Mesenchymal stem cell (in vitro differentiated cells and primary cell): ENCODE measurements at regions not wholly inside any gene's neighbourhood (a gene's known extent, or its start where the extent isn't known, plus 50 kb on each side); places are given as distances from the start of the nearest gene placed in this dataset.

Source experiments
- DNase-seq: peaks from one replicate; pipeline ENCODE4 v3.0.0-alpha.2; 2013
- H2AFZ ChIP-seq: one replicate; pipeline ENCODE4 v1.6.1; 2013; ENCODE audit warnings: low read depth, mild to moderate bottlenecking, control low read depth, inconsistent platforms, low read length, moderate library complexity
- H2AK5ac ChIP-seq: 2 replicates; pipeline ENCODE4 v1.6.1; 2013; ENCODE audit warnings: low read length, moderate library complexity, mild to moderate bottlenecking, inconsistent platforms; ENCODE audit not compliant: severe bottlenecking
- H2BK120ac ChIP-seq: one replicate; pipeline ENCODE4 v1.6.1; 2013; ENCODE audit warnings: low read depth, mild to moderate bottlenecking, inconsistent platforms, low read length, moderate library complexity
- H2BK12ac ChIP-seq, 2 experiments: one replicate each; pipeline ENCODE4 v1.6.1; 2013; ENCODE audit warnings: inconsistent platforms in 2 of 2, low read length in 2 of 2, mild to moderate bottlenecking in 2 of 2, moderate library complexity in 2 of 2, control low read depth in 1 of 2
- H2BK15ac ChIP-seq: one replicate; pipeline ENCODE4 v1.6.1; 2013; ENCODE audit warnings: mild to moderate bottlenecking, low read depth, inconsistent platforms; ENCODE audit not compliant: poor library complexity, severe bottlenecking
- H2BK5ac ChIP-seq: 2 replicates; pipeline ENCODE4 v1.6.1; 2013; ENCODE audit warnings: low read depth, mild to moderate bottlenecking, low read length, control low read depth, inconsistent platforms; ENCODE audit not compliant: poor library complexity, severe bottlenecking
- H3K14ac ChIP-seq, 2 experiments: one replicate each; pipeline ENCODE4 v1.6.1; 2013; ENCODE audit warnings: inconsistent platforms in 2 of 2, low read length in 2 of 2, control low read depth in 1 of 2, mild to moderate bottlenecking in 1 of 2, moderate library complexity in 1 of 2
- H3K18ac ChIP-seq, 2 experiments: one replicate each; pipeline ENCODE4 v1.6.1; 2013; ENCODE audit warnings: inconsistent platforms in 2 of 2, low read length in 2 of 2, control low read depth in 1 of 2, low read depth in 1 of 2, mild to moderate bottlenecking in 1 of 2
- H3K23ac ChIP-seq, 2 experiments: one replicate each; pipeline ENCODE4 v1.6.1; 2013; ENCODE audit warnings: inconsistent platforms in 2 of 2, low read length in 2 of 2, mild to moderate bottlenecking in 2 of 2, moderate library complexity in 2 of 2, control low read depth in 1 of 2
- H3K27ac ChIP-seq: 2 replicates; pipeline ENCODE4 v1.5.1; 2013; ENCODE audit warnings: mild to moderate bottlenecking, moderate library complexity, low read length, control low read depth, inconsistent platforms; ENCODE audit not compliant: poor library complexity, severe bottlenecking
- H3K27me3 ChIP-seq, 2 experiments: 2 replicates each; pipeline versions ENCODE4 v1.6.1 to v1.7.0; 2013; ENCODE audit warnings: low read length in 2 of 2, mild to moderate bottlenecking in 2 of 2, moderate library complexity in 2 of 2, control low read depth in 1 of 2, inconsistent platforms in 1 of 2; ENCODE audit not compliant: control insufficient read depth in 1 of 2, insufficient read depth in 1 of 2
- H3K36me3 ChIP-seq, 2 experiments: 2 replicates each; pipeline versions ENCODE4 v1.6.1 to v1.7.0; 2013; ENCODE audit warnings: low read length in 2 of 2, control low read depth in 1 of 2, inconsistent platforms in 1 of 2, low read depth in 1 of 2, mild to moderate bottlenecking in 1 of 2; ENCODE audit not compliant: insufficient read depth in 2 of 2, control insufficient read depth in 1 of 2
- H3K4ac ChIP-seq, 2 experiments: one replicate each; pipeline ENCODE4 v1.6.1; 2013; ENCODE audit warnings: inconsistent platforms in 2 of 2, low read length in 2 of 2, mild to moderate bottlenecking in 2 of 2, moderate library complexity in 2 of 2, control low read depth in 1 of 2, low read depth in 1 of 2
- H3K4me1 ChIP-seq: 2 replicates; pipeline ENCODE4 v1.6.1; 2013; ENCODE audit warnings: low read depth, low read length, control low read depth; ENCODE audit not compliant: control insufficient read depth, insufficient read depth
- H3K4me2 ChIP-seq: 2 replicates; pipeline ENCODE4 v1.6.1; 2013; ENCODE audit warnings: low read length, mild to moderate bottlenecking, inconsistent platforms; ENCODE audit not compliant: poor library complexity, severe bottlenecking
- H3K4me3 ChIP-seq, 2 experiments: 2 replicates each; pipeline versions ENCODE4 v1.5.1 to v1.7.0; 2013; ENCODE audit warnings: low read length in 2 of 2, mild to moderate bottlenecking in 2 of 2, control low read depth in 1 of 2, low read depth in 1 of 2; ENCODE audit not compliant: insufficient read depth in 1 of 2
- H3K79me1 ChIP-seq: replicated peaks from 2 replicates; pipeline ENCODE4 v1.6.1; 2013; ENCODE audit warnings: mild to moderate bottlenecking, control low read depth, low read length, inconsistent platforms; ENCODE audit not compliant: poor library complexity, severe bottlenecking
- H3K9ac ChIP-seq: 2 replicates; pipeline ENCODE4 v1.7.0; 2013; ENCODE audit warnings: mild to moderate bottlenecking, low read length, moderate library complexity
- H3K9me3 ChIP-seq: 2 replicates; pipeline ENCODE4 v1.7.0; 2013; ENCODE audit warnings: mild to moderate bottlenecking, low read length; ENCODE audit not compliant: control insufficient read depth
- H4K8ac ChIP-seq: one replicate; pipeline ENCODE4 v1.6.1; 2013; ENCODE audit warnings: inconsistent platforms, mild to moderate bottlenecking, low read length, moderate library complexity
- H4K91ac ChIP-seq: one replicate; pipeline ENCODE4 v1.6.1; 2013; ENCODE audit warnings: mild to moderate bottlenecking, low read length, inconsistent platforms
- WGBS: methylation state at CpG from one replicate; pipeline ENCODE4 v1.1.7; 2013; ENCODE audit warnings: mixed read lengths; 5-methylcytosine and 5-hydroxymethylcytosine counted together

DNA sequence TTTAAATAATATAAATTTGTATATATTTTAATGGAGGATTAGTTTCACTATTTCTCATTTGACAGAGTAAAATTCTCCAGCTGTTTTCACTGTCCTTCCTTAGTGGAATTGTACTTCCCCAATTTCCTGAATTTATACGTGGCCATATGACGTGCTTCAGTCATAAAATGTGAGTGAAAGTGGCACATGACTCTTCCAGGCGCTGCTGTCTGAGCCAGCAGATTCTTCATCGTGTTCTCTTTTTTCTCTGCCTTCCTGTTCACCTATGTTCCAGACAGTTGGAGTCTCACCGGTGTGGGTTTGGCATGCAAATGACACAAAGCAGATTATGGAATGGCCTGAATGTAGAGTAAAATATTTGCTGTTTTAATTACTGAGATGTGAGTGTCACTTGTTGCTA, 684.1 kb downstream of the SEMA5A start:
- H2BK5ac ChIP-seq = no peak overlapping the region
- no peak overlapping the region for H3K4me3 ChIP-seq
- no peaks in the 10 kb centered on the region for H3K9me3 ChIP-seq
- no peaks in the 10 kb centered on the region for H3K36me3 ChIP-seq
- H2AFZ ChIP-seq = peak overlapping the region; percentile 11
- H3K4ac ChIP-seq = no peak overlapping the region
- H2BK12ac ChIP-seq = no peak overlapping the region
- H2AK5ac ChIP-seq = no peak overlapping the region
- 77% methylated on average over 5 of the region's 5 CpGs for WGBS
- H3K79me1 ChIP-seq = no peaks in the 10 kb centered on the region
- no peak overlapping the region for H2BK120ac ChIP-seq
- no peak overlapping the region for H3K27ac ChIP-seq
- H4K91ac ChIP-seq = no peak overlapping the region
- H3K23ac ChIP-seq = no peak overlapping the region
- H3K4me1 ChIP-seq = no peaks in the 10 kb centered on the region
- H2BK15ac ChIP-seq = no peak overlapping the region
- H4K8ac ChIP-seq = no peak overlapping the region
- H3K27me3 ChIP-seq = no peaks in the 10 kb centered on the region
- DNase-seq = peak; percentile 5
- H3K18ac ChIP-seq = no peak overlapping the region
- no peak overlapping the region for H3K14ac ChIP-seq
- no peak overlapping the region for H3K9ac ChIP-seq
- no peak overlapping the region for H3K4me2 ChIP-seq

DNA sequence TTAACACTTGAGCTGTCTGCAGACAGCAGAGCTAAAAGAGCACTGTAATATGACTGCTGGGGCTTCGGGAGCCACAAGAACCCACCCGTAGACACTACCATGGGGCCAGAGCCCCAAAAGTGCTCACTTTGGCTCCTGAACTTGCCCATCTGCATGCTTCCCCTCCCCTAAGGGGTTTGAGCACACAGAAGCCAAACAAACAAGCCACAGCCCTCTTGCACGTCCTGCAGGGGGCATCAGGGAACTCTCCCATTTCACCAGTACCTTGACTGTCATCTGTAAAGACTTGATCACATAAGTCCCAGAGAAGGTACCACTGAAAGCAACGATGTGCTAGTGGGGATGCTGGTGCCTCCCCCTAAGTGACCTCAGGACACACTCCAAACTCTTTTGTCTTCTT, 681.8 kb downstream of the SEMA5A start:
- Histone ChIP-seq H2BK15ac (no peak overlapping the region), H3K27ac (no peak overlapping the region), H3K79me1 (no peaks in the 10 kb centered on the region), H4K8ac (no peak overlapping the region), H3K4ac (no peak overlapping the region), H3K14ac (no peak overlapping the region), H3K4me2 (no peak overlapping the region), H3K4me1 (no peaks in the 10 kb centered on the region), H2AFZ (no peak overlapping the region), H4K91ac (no peak overlapping the region), H3K36me3 (no peaks in the 10 kb centered on the region), H3K4me3 (no peak overlapping the region), H3K9ac (no peak overlapping the region), H3K23ac (no peak overlapping the region), H2BK12ac (no peak overlapping the region), H3K18ac (no peak overlapping the region), H3K9me3 (no peaks in the 10 kb centered on the region), H3K27me3 (no peaks in the 10 kb centered on the region), H2BK5ac (no peak overlapping the region), H2BK120ac (no peak overlapping the region), H2AK5ac (peak overlapping the region; percentile 42)
- 58% methylated on average over 3 of the region's 4 CpGs for WGBS
- peak; percentile 34 for DNase-seq

DNA sequence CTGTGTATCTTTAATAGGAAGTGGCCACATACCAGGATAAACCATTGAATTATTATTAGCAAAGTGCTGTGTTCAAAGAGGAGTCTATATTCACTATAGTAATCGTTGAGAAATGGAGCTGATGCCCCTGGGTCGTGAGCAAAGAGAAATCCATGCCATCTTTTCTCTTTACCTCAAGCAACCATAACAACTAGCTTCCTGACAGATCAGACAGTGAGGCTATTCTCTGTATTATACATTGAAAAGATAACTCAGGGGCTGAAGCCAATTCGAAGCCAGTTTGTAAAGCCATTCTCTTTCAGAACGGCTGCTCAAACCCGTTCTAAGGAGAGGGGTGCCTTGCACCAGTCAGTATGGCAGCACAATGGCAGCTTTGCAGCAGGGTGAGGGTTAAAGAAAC, 680.6 kb downstream of the SEMA5A start:
- H2BK12ac ChIP-seq = no peak overlapping the region
- H3K27me3 ChIP-seq = no peaks in the 10 kb centered on the region
- no peak overlapping the region for H2AFZ ChIP-seq
- no peak overlapping the region for H2AK5ac ChIP-seq
- H3K9me3 ChIP-seq = no peaks in the 10 kb centered on the region
- H3K27ac ChIP-seq = no peak overlapping the region
- H3K36me3 ChIP-seq = no peaks in the 10 kb centered on the region
- no peak overlapping the region for H3K9ac ChIP-seq
- H2BK15ac ChIP-seq = no peak overlapping the region
- H3K23ac ChIP-seq = no peak overlapping the region
- DNase-seq = no peak
- H3K79me1 ChIP-seq = no peaks in the 10 kb centered on the region
- no peaks in the 10 kb centered on the region for H3K4me1 ChIP-seq
- no peak overlapping the region for H2BK5ac ChIP-seq
- H3K4me2 ChIP-seq = no peak overlapping the region
- no peak overlapping the region for H3K18ac ChIP-seq
- no peak overlapping the region for H4K8ac ChIP-seq
- no peak overlapping the region for H3K4me3 ChIP-seq
- 72% methylated on average over 5 of the region's 5 CpGs for WGBS
- H4K91ac ChIP-seq = no peak overlapping the region
- no peak overlapping the region for H3K4ac ChIP-seq
- H2BK120ac ChIP-seq = no peak overlapping the region
- H3K14ac ChIP-seq = no peak overlapping the region

DNA sequence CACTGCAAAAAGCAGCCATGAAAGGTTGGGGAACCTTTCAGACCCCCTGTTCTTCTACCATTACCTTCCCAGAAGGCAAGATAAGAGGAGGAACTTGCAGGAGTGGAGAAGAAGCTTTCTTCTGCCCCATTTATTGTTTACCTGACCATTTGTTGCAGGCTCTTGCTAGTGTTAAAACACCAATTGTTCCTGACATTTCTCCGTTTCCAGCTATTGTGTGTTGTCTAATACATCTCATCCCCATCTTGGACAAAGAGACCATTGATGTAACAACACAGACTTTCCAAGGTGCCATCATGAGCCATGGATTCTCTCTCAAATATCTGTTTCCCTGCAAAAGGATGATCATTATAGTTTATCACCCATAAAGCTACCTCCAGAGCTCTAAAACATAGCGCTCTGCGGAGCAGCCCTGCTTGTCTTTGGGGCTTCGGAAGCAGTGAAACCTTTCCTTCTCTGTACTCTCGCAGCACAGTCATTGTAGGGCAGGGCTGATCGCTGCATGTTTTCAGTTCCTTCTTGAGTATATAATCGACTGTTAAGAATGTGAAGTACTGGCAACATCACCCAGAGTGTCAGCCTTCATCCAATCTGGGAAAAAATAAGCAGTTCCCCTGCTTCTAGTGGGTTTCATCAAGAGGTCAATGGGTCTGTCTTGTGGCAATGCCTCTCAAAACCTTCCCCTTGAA, 680.0 kb downstream of the SEMA5A start:
- Histone ChIP-seq H2BK120ac (no peak overlapping the region), H3K9me3 (no peaks in the 10 kb centered on the region)

More for the DNA sequence above, 680.0 kb downstream of the SEMA5A start:
- Histone ChIP-seq H3K14ac (no peak overlapping the region), H4K91ac (no peak overlapping the region), H3K9ac (no peak overlapping the region), H3K36me3 (no peaks in the 10 kb centered on the region), H3K23ac (no peak overlapping the region), H2BK15ac (no peak overlapping the region), H4K8ac (no peak overlapping the region), H3K4ac (no peak overlapping the region), H3K79me1 (no peaks in the 10 kb centered on the region), H3K4me2 (no peak overlapping the region), H3K27me3 (no peaks in the 10 kb centered on the region), H3K27ac (no peak overlapping the region), H2AFZ (no peak overlapping the region), H3K4me3 (no peak overlapping the region), H2AK5ac (no peak overlapping the region), H3K18ac (no peak overlapping the region), H2BK12ac (no peak overlapping the region), H2BK5ac (no peak overlapping the region), H3K4me1 (no peaks in the 10 kb centered on the region)
- no peak for DNase-seq
- 97% methylated on average over 7 of the region's 7 CpGs for WGBS
